HEK293 (cell line): ENCODE measurements at regions not wholly inside any gene's neighbourhood (a gene's known extent, or its start where the extent isn't known, plus 50 kb on each side); places are given as distances from the start of the nearest gene placed in this dataset.

Experiments
- CTCF ChIA-PET: fragments of 350-600 bp; formaldehyde crosslinking; extraction: SDS; loops from one replicate; lab custom pipeline; 2021; ENCODE audit warnings: antibody characterized with exemption; lab: Yijun Ruan, JAX
- POLR2A ChIA-PET: fragments of 300-600 bp; formaldehyde crosslinking; extraction: SDS; loops from one replicate; lab custom pipeline; 2020; ENCODE audit warnings: antibody characterized with exemption, inconsistent platforms; lab: Yijun Ruan, JAX
- H3K27ac ChIP-seq: fragments of 200-500 bp; sonication (Bioruptor generic); 2 replicates; pipeline ENCODE4 v1.5.1; 2014; ENCODE audit warnings: low read depth, low read length, control low read depth, inconsistent platforms; ENCODE audit errors: extremely low read depth
- H3K36me3 ChIP-seq, 2 experiments: fragments of 200-500 bp in 1 of 2; sonication (Bioruptor generic) in 1 of 2; 1 replicate in 1 of 2; 2 replicates in 1 of 2; pipeline ENCODE4 v1.5.1; 2014 to 2017; ENCODE audit warnings: inconsistent platforms in 2 of 2, low read length in 2 of 2; ENCODE audit not compliant: control insufficient read depth in 2 of 2, insufficient read depth in 1 of 2
- H3K4me1 ChIP-seq: fragments of 200-500 bp; sonication (Bioruptor generic); 2 replicates; pipeline ENCODE4 v1.5.1; 2014; ENCODE audit warnings: mild to moderate bottlenecking, low read length, inconsistent platforms; ENCODE audit not compliant: control insufficient read depth, insufficient read depth
- H3K4me3 ChIP-seq: 2 replicates; pipeline ENCODE4 v1.5.1; 2011; ENCODE audit warnings: low read depth, mild to moderate bottlenecking, control low read depth, low read length, moderate library complexity
- H3K9me3 ChIP-seq: fragments of 200-500 bp; sonication (Bioruptor generic); 2 replicates; pipeline ENCODE4 v1.5.1; 2014; ENCODE audit warnings: low read depth, low read length, inconsistent platforms; ENCODE audit not compliant: control insufficient read depth, insufficient read depth
- GLIS2 ChIP-seq: fragments of 450-650 bp; formaldehyde crosslinking; IDR thresholded peaks from 2 replicates; pipeline ENCODE4 v1.5.1; 2016; ENCODE audit warnings: missing biosample characterization, missing genetic modification characterization
- SCRT2 ChIP-seq: fragments of 450-650 bp; formaldehyde crosslinking; IDR thresholded peaks from 2 replicates; pipeline ENCODE4 v1.5.1; 2016; ENCODE audit warnings: missing biosample characterization, missing genetic modification characterization
- TRIM28 ChIP-seq: IDR thresholded peaks from 2 replicates; pipeline ENCODE4 v1.6.1; 2011; ENCODE audit warnings: low read length, control low read depth, borderline replicate concordance
- ZBTB20 ChIP-seq: fragments of 450-650 bp; formaldehyde crosslinking; IDR thresholded peaks from 2 replicates; pipeline ENCODE4 v1.5.1; 2016; ENCODE audit warnings: missing biosample characterization, missing genetic modification characterization
- ZBTB8A ChIP-seq: fragments of 450-650 bp; formaldehyde crosslinking; IDR thresholded peaks from 2 replicates; pipeline ENCODE4 v1.5.1; 2016; ENCODE audit warnings: missing biosample characterization, missing genetic modification characterization
- ZFP37 ChIP-seq: fragments of 450-650 bp; formaldehyde crosslinking; IDR thresholded peaks from 2 replicates; pipeline ENCODE4 v1.5.1; 2016; ENCODE audit warnings: missing biosample characterization, missing genetic modification characterization
- ZNF174 ChIP-seq: fragments of 450-650 bp; formaldehyde crosslinking; IDR thresholded peaks from 2 replicates; pipeline ENCODE4 v1.5.0; 2017; ENCODE audit warnings: missing biosample characterization, mild to moderate bottlenecking, missing genetic modification characterization
- ZNF274 ChIP-seq, 2 experiments: fragments of 200-500 bp in 1 of 2; fragments of 450-650 bp in 1 of 2; sonication (Bioruptor generic) in 1 of 2; formaldehyde crosslinking in 1 of 2; IDR thresholded peaks; 2 replicates each; pipeline versions ENCODE4 v1.5.1 to v1.6.1; 2014 to 2016; ENCODE audit warnings: borderline replicate concordance in 1 of 2, inconsistent platforms in 1 of 2, low read length in 1 of 2, missing biosample characterization in 1 of 2, missing genetic modification characterization in 1 of 2
- ZNF398 ChIP-seq: fragments of 450-650 bp; formaldehyde crosslinking; IDR thresholded peaks from 2 replicates; pipeline ENCODE4 v1.5.1; 2017; ENCODE audit warnings: missing biosample characterization, missing genetic modification characterization
- ZNF404 ChIP-seq: fragments of 450-650 bp; formaldehyde crosslinking; IDR thresholded peaks from 2 replicates; pipeline ENCODE4 v1.5.1; 2017; ENCODE audit warnings: missing biosample characterization, missing genetic modification characterization
- ZNF639 ChIP-seq: fragments of 450-650 bp; formaldehyde crosslinking; IDR thresholded peaks from 2 replicates; pipeline ENCODE4 v1.5.1; 2016; ENCODE audit warnings: missing biosample characterization, missing genetic modification characterization
- ZNF843 ChIP-seq: fragments of 450-650 bp; formaldehyde crosslinking; IDR thresholded peaks from 2 replicates; pipeline ENCODE4 v1.5.1; 2016; ENCODE audit warnings: missing biosample characterization, missing genetic modification characterization
- ZXDB ChIP-seq: fragments of 450-650 bp; formaldehyde crosslinking; IDR thresholded peaks from 2 replicates; pipeline ENCODE4 v1.5.1; 2016; ENCODE audit warnings: missing biosample characterization, missing genetic modification characterization
- TF ChIP-seq, protein P1 (sequence below): fragments of 450-650 bp; formaldehyde crosslinking; IDR thresholded peaks from 2 replicates; pipeline ENCODE4 v1.5.1; 2016; ENCODE audit warnings: missing biosample characterization, missing genetic modification characterization
- TF ChIP-seq, protein P2 (sequence below): fragments of 450-650 bp; formaldehyde crosslinking; IDR thresholded peaks from 2 replicates; pipeline ENCODE4 v1.5.1; 2017; ENCODE audit warnings: missing biosample characterization, missing genetic modification characterization
- TF ChIP-seq, protein P3 (sequence below): fragments of 450-650 bp; formaldehyde crosslinking; IDR thresholded peaks from 2 replicates; pipeline ENCODE4 v1.5.1; 2016; ENCODE audit warnings: missing biosample characterization, missing genetic modification characterization
- TF ChIP-seq, protein P4 (sequence below): fragments of 450-650 bp; formaldehyde crosslinking; IDR thresholded peaks from 2 replicates; pipeline ENCODE4 v1.5.1; 2016; ENCODE audit warnings: missing biosample characterization, missing genetic modification characterization

DNA sequence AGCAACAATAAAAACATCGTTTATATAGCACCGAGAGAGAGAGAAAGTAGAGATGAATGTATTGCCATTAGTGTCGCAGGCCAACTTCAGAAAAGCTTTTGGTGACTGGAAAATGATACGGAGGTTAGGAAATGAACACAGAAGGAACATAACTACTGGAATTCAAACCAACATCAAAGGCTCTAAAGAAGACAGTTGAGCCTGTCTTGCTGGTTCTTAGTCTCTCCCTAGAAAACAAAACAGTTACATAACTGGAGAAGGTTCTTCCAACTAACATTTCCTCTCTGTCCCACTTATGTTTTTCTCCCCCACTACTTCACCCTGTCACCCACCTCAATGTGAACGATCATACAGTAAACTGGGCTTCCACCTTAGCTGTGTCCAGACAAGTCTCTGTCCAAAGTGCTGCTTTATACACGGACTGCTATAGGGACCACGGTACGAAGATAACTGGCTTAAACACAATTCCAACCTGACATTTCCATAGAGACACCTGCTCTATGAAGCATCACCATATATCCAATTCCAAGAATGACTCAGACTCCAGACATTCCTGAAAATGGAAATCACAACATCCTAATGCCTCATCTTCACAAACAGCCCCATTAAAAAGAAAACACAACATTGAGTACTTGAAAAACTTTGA, 85.2 kb upstream of the ARHGAP32 start:
- no peak overlapping the region for H3K27ac ChIP-seq
- TF ChIP-seq, protein P1, sequence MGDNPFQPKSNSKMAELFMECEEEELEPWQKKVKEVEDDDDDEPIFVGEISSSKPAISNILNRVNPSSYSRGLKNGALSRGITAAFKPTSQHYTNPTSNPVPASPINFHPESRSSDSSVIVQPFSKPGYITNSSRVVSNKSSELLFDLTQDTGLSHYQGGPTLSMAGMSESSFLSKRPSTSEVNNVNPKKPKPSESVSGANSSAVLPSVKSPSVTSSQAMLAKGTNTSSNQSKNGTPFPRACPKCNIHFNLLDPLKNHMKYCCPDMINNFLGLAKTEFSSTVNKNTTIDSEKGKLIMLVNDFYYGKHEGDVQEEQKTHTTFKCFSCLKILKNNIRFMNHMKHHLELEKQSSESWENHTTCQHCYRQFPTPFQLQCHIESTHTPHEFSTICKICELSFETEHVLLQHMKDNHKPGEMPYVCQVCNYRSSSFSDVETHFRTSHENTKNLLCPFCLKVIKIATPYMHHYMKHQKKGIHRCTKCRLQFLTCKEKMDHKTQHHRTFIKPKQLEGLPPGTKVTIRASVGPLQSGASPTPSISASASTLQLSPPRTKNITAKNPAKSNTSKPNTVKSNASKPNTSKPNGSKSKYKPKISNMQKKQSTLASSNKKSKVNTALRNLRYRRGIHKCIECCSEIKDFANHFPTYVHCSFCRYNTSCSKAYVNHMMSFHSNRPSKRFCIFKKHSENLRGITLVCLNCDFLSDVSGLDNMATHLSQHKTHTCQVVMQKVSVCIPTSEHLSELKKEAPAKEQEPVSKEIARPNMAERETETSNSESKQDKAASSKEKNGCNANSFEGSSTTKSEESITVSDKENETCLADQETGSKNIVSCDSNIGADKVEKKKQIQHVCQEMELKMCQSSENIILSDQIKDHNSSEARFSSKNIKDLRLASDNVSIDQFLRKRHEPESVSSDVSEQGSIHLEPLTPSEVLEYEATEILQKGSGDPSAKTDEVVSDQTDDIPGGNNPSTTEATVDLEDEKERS (tag by site-specific recombination), result no peak
- TF ChIP-seq ZNF398 (tag by site-specific recombination) (0 out of 2 replicates have a peak, but pooled peaks have one; percentile 13), ZNF174 (tag by site-specific recombination) (no peak), ZBTB8A (tag by site-specific recombination) (no peak), ZFP37 (tag by site-specific recombination) (0 out of 2 replicates have a peak, but pooled peaks have one; percentile 26), SCRT2 (tag by site-specific recombination) (no peak), ZNF639 (tag by site-specific recombination) (0 out of 2 replicates have a peak, but pooled peaks have one; percentile 20), TRIM28 (no peak)
- TF ChIP-seq, protein P2, sequence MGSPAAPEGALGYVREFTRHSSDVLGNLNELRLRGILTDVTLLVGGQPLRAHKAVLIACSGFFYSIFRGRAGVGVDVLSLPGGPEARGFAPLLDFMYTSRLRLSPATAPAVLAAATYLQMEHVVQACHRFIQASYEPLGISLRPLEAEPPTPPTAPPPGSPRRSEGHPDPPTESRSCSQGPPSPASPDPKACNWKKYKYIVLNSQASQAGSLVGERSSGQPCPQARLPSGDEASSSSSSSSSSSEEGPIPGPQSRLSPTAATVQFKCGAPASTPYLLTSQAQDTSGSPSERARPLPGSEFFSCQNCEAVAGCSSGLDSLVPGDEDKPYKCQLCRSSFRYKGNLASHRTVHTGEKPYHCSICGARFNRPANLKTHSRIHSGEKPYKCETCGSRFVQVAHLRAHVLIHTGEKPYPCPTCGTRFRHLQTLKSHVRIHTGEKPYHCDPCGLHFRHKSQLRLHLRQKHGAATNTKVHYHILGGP, result peak; percentile 65; the same call in 1 of the 2 replicates
- TF ChIP-seq, protein P3, sequence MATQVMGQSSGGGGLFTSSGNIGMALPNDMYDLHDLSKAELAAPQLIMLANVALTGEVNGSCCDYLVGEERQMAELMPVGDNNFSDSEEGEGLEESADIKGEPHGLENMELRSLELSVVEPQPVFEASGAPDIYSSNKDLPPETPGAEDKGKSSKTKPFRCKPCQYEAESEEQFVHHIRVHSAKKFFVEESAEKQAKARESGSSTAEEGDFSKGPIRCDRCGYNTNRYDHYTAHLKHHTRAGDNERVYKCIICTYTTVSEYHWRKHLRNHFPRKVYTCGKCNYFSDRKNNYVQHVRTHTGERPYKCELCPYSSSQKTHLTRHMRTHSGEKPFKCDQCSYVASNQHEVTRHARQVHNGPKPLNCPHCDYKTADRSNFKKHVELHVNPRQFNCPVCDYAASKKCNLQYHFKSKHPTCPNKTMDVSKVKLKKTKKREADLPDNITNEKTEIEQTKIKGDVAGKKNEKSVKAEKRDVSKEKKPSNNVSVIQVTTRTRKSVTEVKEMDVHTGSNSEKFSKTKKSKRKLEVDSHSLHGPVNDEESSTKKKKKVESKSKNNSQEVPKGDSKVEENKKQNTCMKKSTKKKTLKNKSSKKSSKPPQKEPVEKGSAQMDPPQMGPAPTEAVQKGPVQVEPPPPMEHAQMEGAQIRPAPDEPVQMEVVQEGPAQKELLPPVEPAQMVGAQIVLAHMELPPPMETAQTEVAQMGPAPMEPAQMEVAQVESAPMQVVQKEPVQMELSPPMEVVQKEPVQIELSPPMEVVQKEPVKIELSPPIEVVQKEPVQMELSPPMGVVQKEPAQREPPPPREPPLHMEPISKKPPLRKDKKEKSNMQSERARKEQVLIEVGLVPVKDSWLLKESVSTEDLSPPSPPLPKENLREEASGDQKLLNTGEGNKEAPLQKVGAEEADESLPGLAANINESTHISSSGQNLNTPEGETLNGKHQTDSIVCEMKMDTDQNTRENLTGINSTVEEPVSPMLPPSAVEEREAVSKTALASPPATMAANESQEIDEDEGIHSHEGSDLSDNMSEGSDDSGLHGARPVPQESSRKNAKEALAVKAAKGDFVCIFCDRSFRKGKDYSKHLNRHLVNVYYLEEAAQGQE (tag by site-specific recombination), result peak; percentile 94
- CTCF ChIA-PET, result interaction anchor here (0.6 to 1.5 kb wide), 7 partner anchors 15 to 159 kb away, joined by 3 to 4 read pairs (median 3); no protein-coding TSS in a partner anchor
- H3K9me3 ChIP-seq, result no peaks in the 10 kb centered on the region
- no peaks in the 10 kb centered on the region for H3K36me3 ChIP-seq
- POLR2A ChIA-PET, result no interaction called here
- H3K4me3 ChIP-seq, result no peak overlapping the region; the same call in 1 of the 2 replicates
- peaks cover 20% of the 10 kb centered on the region for H3K4me1 ChIP-seq

DNA sequence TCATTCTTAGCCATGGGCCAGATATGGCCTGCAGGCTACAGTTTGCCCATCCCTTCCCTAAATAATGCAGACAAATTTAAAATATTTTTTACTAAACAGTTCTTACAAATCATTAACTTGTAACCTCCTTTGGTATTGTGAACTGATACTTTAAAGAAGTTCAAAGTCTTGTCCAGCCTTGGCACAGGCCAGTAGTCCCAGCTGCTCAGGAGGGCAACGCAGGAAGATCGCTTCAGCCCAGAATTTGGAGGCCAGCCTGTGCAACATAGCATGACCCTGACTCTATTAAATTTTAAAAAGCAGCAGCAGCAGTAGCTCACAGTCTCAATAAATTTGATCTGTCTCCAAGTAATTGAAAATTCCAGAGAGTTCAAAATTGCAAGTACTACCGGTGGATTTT, 83.7 kb upstream of the ARHGAP32 start:
- POLR2A ChIA-PET, result no interaction called here

More for the DNA sequence above, 83.7 kb upstream of the ARHGAP32 start:
- H3K4me3 ChIP-seq, result no peak overlapping the region
- H3K9me3 ChIP-seq, result no peaks in the 10 kb centered on the region
- no peak overlapping the region for H3K27ac ChIP-seq
- CTCF ChIA-PET, result interaction anchor here (0.6 to 0.7 kb wide), 2 partner anchors 137 to 143 kb away, joined by 4 to 5 read pairs; no protein-coding TSS in a partner anchor
- TF ChIP-seq GLIS2 (tag by site-specific recombination) (no peak), ZNF174 (tag by site-specific recombination) (no peak), ZNF843 (no peak), ZNF404 (tag by site-specific recombination) (no peak), ZNF274 (IDR thresholded peaks at IDR 0.05; ENCODE audit: low read length) (no peak), ZNF274 (tag by site-specific recombination; IDR thresholded peaks at IDR 0.05; ENCODE audit: borderline replicate concordance) (no peak), ZBTB20 (no peak), ZXDB (no peak)
- TF ChIP-seq, protein P4, sequence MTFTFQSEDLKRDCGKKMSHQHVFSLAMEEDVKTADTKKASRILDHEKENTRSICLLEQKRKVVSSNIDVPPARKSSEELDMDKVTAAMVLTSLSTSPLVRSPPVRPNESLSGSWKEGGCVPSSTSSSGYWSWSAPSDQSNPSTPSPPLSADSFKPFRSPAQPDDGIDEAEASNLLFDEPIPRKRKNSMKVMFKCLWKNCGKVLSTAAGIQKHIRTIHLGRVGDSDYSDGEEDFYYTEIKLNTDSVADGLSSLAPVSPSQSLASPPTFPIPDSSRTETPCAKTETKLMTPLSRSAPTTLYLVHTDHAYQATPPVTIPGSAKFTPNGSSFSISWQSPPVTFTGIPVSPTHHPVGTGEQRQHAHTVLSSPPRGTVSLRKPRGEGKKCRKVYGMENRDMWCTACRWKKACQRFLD (tag by site-specific recombination), result no peak
- H3K4me1 ChIP-seq, result peaks cover 20% of the 10 kb centered on the region
- H3K36me3 ChIP-seq, result no peaks in the 10 kb centered on the region
